ENCODE measurements at regions not wholly inside any gene's neighbourhood (a gene's known extent, or its start where the extent isn't known, plus 50 kb on each side); places are given as distances from the start of the nearest gene placed in this dataset.
"Not testable (repeated sequence)": the region's sequence is repeated elsewhere in the genome, so short reads cannot be mapped to it uniquely, and the experiment has no call there.

DNA sequence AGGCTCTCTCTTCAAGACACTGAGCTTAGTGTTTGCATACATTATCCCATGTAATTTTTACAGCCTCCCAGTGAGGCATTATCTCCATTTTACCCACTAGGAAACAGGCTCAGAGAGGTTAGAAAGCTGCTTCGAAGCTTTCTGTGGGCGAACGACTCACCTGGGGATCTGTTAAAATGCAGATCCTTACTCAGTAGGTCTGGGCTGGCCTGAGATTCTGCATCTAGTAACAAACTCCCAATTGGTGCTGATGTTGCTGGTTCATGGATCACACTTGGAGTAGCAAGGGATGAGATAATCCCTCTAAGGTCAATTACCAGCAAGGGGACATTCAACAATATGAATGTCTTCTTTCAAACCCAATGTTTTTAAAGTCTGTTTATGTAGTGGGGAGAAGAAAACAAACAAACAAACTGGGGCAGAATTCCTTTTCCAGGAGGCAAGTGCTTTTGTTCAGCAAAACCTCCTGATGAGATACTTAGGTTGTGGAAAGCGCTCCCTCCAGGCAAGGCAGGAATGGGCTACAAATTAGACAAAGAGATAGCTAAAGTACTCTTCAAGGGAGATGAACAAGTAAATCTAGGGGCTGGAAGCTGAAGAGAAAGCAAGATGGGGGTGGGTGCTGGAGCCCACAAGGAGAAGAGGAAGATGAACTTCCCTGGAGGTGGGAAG is 311.9 kb downstream of the SHQ1 start:
- DNase-seq (ENCODE audit: low spot score), result no peak

DNA sequence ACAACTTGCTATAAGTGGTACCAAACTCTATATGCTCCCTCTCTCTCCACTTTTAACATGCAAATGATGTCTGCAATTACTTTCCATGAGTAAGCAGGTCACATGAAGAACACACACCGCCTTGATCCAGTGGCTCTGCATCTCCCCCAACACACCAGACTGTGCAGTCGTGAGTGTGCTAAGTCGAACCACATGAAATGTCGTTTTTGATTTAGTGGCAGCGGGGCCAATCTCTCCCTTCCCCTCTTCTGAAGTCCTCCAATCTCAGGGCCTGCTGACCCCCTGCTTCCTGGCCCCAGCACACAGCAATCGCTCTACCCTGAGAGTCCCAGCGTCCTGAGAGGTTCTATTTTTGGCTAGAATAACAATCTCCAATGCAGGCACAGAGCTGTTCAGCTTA is 312.5 kb downstream of the SHQ1 start:
- no peak for DNase-seq (ENCODE audit: low spot score)

GRCh38 chr3:72533591-72534473 is 314.4 kb downstream of the SHQ1 start:
- no peak for DNase-seq (ENCODE audit: low spot score)

DNA sequence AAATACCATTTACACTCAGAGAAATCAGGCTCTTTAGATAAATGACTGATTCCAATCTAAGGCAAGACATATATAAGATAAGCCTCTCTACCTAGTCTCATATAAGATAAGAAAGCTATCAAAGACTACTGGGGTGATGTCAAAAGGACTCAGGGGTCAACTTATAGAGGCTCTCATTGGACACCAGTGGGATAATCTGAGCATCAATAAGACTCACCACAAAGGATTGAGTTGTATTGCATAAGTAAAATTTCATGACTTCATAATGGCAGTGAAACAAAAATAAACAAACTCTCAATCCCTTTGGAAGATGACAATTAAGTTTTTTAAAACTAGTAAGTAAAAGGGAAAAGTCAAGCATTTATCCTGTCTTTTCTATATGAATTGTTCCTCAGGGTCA is 317.8 kb downstream of the SHQ1 start:
- no peak for DNase-seq (ENCODE audit: low spot score)

- DNase-seq (ENCODE audit: low spot score), result no peak
These were observed 319.2 kb downstream of the SHQ1 start for GRCh38 chr3:72529081-72529480.

- peak; percentile 62 for DNase-seq (ENCODE audit: low spot score)
These were observed 324.7 kb downstream of the SHQ1 start for GRCh38 chr3:72523429-72524151.

GRCh38 chr3:72520690-72521308 is 327.4 kb downstream of the SHQ1 start:
- DNase-seq (ENCODE audit: low spot score), result no peak

- no peak for DNase-seq (ENCODE audit: low spot score)
These were observed 328.2 kb downstream of the SHQ1 start for GRCh38 chr3:72519946-72520604.

- no peak for DNase-seq (ENCODE audit: low spot score)
These were observed 330.3 kb downstream of the SHQ1 start for GRCh38 chr3:72517921-72518424.

- DNase-seq (ENCODE audit: low spot score), result no peak
These were observed 330.9 kb downstream of the SHQ1 start for GRCh38 chr3:72517336-72517735.

- DNase-seq (ENCODE audit: low spot score), result no peak
These were observed 331.9 kb downstream of the SHQ1 start for GRCh38 chr3:72516361-72516760.

GRCh38 chr3:72515941-72516340 is 332.3 kb downstream of the SHQ1 start:
- DNase-seq (ENCODE audit: low spot score), result no peak

DNA sequence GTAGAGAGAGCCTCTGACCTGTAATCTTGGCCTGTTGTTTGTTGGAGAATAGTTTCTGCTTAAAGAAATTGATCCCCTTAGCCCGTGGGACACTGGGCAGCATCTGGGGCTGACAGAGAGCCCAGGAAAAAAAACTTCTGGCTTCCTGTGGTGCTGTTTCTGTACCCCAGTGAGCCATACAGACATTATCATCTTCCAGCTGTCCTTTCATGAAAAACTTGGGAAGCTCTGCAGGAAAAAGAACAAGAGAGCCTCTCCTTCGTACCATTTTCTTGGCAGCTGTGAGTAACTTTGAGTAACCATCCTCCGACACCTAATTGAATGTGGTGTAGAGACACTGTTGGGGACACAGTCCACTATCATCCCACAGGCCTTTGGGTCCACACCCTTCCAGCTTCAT is 333.0 kb downstream of the SHQ1 start:
- DNase-seq (ENCODE audit: low spot score), result no peak

DNA sequence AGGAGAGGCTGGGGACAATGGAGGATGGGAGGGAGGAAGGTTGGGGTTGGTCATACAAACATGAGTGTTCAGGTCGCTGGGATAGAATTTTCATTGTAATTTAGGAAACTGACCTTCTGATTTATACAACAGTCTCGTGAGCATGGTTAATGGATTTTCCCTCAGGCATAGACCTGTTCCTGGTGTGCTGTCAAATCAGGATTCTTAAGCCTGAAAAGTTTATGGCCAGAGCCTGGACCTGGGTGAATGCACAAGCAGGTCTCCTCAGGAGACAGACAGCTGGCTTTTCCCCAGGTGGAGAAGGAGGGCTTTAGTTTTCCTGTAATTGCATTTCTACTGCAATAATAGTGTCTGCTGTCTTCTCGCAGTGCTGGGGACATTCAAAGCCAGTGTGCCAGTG is 338.0 kb downstream of the SHQ1 start:
- DNase-seq (ENCODE audit: low spot score), result no peak

GRCh38 chr3:72505539-72506405 is 342.5 kb downstream of the SHQ1 start:
- DNase-seq (ENCODE audit: low spot score), result no peak

DNA sequence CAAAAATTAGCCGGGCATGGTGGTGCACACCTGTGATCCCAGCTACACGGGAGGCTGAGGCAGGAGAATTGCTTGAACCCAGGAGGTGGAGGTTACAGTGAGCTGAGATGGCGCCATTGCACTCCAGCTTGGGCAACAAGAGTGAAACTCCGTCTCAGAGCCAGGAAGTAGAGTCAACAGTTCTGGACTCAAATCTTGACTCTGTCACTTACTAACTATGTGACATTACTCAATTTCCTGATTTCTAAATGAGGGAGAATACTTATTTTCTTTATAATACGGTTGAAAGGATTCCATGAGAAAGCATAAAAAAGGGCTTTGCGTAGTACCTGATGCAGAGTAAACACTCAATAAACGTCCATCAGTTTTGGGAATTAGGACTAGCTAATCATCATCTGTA is 350.7 kb downstream of the SHQ1 start:
- DNase-seq (ENCODE audit: low spot score), result not testable (repeated sequence)

GRCh38 chr3:72496051-72496670 is 352.1 kb downstream of the SHQ1 start:
- DNase-seq (ENCODE audit: low spot score), result no peak

DNA sequence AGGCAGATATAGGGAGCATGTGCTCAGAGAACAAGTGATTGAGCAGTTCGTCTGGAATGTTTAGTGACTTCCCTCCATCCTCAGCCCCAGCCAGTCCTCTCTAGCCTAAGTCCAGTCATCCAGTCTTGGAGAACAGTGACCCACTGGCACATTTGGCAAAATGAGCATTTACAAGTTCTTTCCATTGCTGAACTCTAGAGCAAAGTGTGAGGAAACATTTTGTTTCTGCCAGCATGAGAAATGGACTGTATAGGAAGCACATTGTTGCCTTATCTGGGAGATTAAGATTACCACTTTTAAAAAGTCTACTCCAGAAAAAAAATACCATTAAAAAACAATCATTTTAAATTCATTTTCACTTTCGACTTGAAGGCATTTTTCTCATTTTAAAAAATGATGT is 353.6 kb downstream of the SHQ1 start:
- no peak for DNase-seq (ENCODE audit: low spot score)

DNA sequence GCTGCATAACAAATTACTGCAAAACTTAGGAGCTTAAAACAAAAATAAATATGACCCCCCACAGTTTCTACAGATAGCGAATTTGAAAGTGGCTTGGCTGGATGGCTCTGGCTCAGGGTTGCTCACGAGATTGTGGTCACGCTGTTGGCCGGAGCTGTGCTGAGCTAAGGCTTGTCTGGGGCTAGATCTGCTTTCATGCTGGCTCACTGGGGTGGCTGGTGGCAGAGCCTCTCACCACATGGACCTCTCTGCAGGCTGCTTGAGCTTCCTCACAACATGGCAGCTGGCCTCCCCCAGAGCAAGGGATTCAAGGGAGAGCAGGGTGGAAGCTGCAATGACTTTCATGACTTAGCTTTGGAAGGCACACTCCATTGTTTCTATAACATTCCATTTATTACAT is 354.1 kb downstream of the SHQ1 start:
- no peak for DNase-seq (ENCODE audit: low spot score)

- no peak for DNase-seq (ENCODE audit: low spot score)
These were observed 356.0 kb downstream of the SHQ1 start for GRCh38 chr3:72492240-72492639.
